ENCODE measurements at regions not wholly inside any gene's neighbourhood (a gene's known extent, or its start where the extent isn't known, plus 50 kb on each side); places are given as distances from the start of the nearest gene placed in this dataset.

GRCh38 chr3:36201546-36201945 is 178.8 kb upstream of the STAC start:
- TF ChIP-seq CTCF (IDR thresholded peaks at IDR 0.05) (no peak), POLR2A (IDR thresholded peaks at IDR 0.05) (no peak)

Data from lower leg skin (tissue), 3 donors.